ENCODE measurements at regions not wholly inside any gene's neighbourhood (a gene's known extent, or its start where the extent isn't known, plus 50 kb on each side); places are given as distances from the start of the nearest gene placed in this dataset.

GRCh38 chr1:82646888-82647287, 846.2 kb downstream of the ADGRL2 start:
- no peak for TF ChIP-seq CTCF (IDR thresholded peaks at IDR 0.05; ENCODE audit: low read depth, low read length, poor library complexity, severe bottlenecking)
- no peak overlapping the region for H3K27ac ChIP-seq (ENCODE audit: low read depth, low read length)
- no peaks in the 10 kb centered on the region for H3K9me2 ChIP-seq (replicated peaks; ENCODE audit: control insufficient read depth, low read length)
- H3K79me2 ChIP-seq (ENCODE audit: control insufficient read depth, low read length), result no peaks in the 10 kb centered on the region
- H3K4me3 ChIP-seq (ENCODE audit: low read length), result no peak overlapping the region
- no peaks in the 10 kb centered on the region for H3K36me3 ChIP-seq (ENCODE audit: control insufficient read depth, low read length)
- H4K20me1 ChIP-seq (ENCODE audit: control insufficient read depth, insufficient read depth, low read depth, low read length), result no peaks in the 10 kb centered on the region
- H3F3A ChIP-seq (ENCODE audit: control insufficient read depth, insufficient read depth), result no peaks in the 10 kb centered on the region
- H3K4me2 ChIP-seq (ENCODE audit: low read length), result no peak overlapping the region
- no peaks in the 10 kb centered on the region for H3K27me3 ChIP-seq (ENCODE audit: control insufficient read depth, low read length)
- no peaks in the 10 kb centered on the region for H3K9me3 ChIP-seq (ENCODE audit: control insufficient read depth, insufficient read depth, low read length)
- no peaks in the 10 kb centered on the region for H3K4me1 ChIP-seq (ENCODE audit: control insufficient read depth, low read length)

GRCh38 chr1:82646336-82646735, 845.6 kb downstream of the ADGRL2 start:
- Histone ChIP-seq H3K4me2 (ENCODE audit: low read length) (no peak overlapping the region), H3K9me3 (ENCODE audit: control insufficient read depth, insufficient read depth, low read length) (no peaks in the 10 kb centered on the region), H3K9me2 (replicated peaks; ENCODE audit: control insufficient read depth, low read length) (no peaks in the 10 kb centered on the region), H4K20me1 (ENCODE audit: control insufficient read depth, insufficient read depth, low read depth, low read length) (no peaks in the 10 kb centered on the region), H3K27ac (ENCODE audit: low read depth, low read length) (no peak overlapping the region), H3K79me2 (ENCODE audit: control insufficient read depth, low read length) (no peaks in the 10 kb centered on the region), H3F3A (ENCODE audit: control insufficient read depth, insufficient read depth) (no peaks in the 10 kb centered on the region), H3K4me3 (ENCODE audit: low read length) (no peak overlapping the region), H3K27me3 (ENCODE audit: control insufficient read depth, low read length) (no peaks in the 10 kb centered on the region), H3K36me3 (ENCODE audit: control insufficient read depth, low read length) (no peaks in the 10 kb centered on the region), H3K4me1 (ENCODE audit: control insufficient read depth, low read length) (no peaks in the 10 kb centered on the region)
- TF ChIP-seq CTCF (IDR thresholded peaks at IDR 0.05; ENCODE audit: low read depth, low read length, poor library complexity, severe bottlenecking), result no peak
- TF ChIP-seq EZH2phosphoT487 (IDR thresholded peaks at IDR 0.05; ENCODE audit: borderline replicate concordance, low read length), result no peak

- no peak overlapping the region for H3K4me3 ChIP-seq (ENCODE audit: low read length)
- H3K79me2 ChIP-seq (ENCODE audit: control insufficient read depth, low read length), result no peaks in the 10 kb centered on the region
- H3K36me3 ChIP-seq (ENCODE audit: control insufficient read depth, low read length), result no peaks in the 10 kb centered on the region
- TF ChIP-seq EZH2phosphoT487 (IDR thresholded peaks at IDR 0.05; ENCODE audit: borderline replicate concordance, low read length), result no peak
- no peak for TF ChIP-seq CTCF (IDR thresholded peaks at IDR 0.05; ENCODE audit: low read depth, low read length, poor library complexity, severe bottlenecking)
- no peaks in the 10 kb centered on the region for H3K4me1 ChIP-seq (ENCODE audit: control insufficient read depth, low read length)
- no peaks in the 10 kb centered on the region for H3F3A ChIP-seq (ENCODE audit: control insufficient read depth, insufficient read depth)
- H3K9me3 ChIP-seq (ENCODE audit: control insufficient read depth, insufficient read depth, low read length), result no peaks in the 10 kb centered on the region
- no peaks in the 10 kb centered on the region for H3K27me3 ChIP-seq (ENCODE audit: control insufficient read depth, low read length)
- H4K20me1 ChIP-seq (ENCODE audit: control insufficient read depth, insufficient read depth, low read depth, low read length), result no peaks in the 10 kb centered on the region
- H3K9me2 ChIP-seq (replicated peaks; ENCODE audit: control insufficient read depth, low read length), result no peaks in the 10 kb centered on the region
- H3K4me2 ChIP-seq (ENCODE audit: low read length), result no peak overlapping the region
- H3K27ac ChIP-seq (ENCODE audit: low read depth, low read length), result no peak overlapping the region
Measured at GRCh38 chr1:82644186-82644915, 843.6 kb downstream of the ADGRL2 start.
